GM12878 (cell line): ENCODE measurements at regions not wholly inside any gene's neighbourhood (a gene's known extent, or its start where the extent isn't known, plus 50 kb on each side); places are given as distances from the start of the nearest gene placed in this dataset.

Experiments used
- ATAC-seq: fragments of 200-7000 bp; cut with Tn5 transposase; 3 replicates; pipeline ENCODE4 v1.9.1; 2020; ENCODE audit warnings: mild to moderate bottlenecking, moderate library complexity
- BruUV-seq: library from RNA; stranded (reverse); fragments of 400-500 nt; replicated peaks from 2 replicates; lab custom pipeline; 2021; lab: Mats Ljungman, UMichigan
- CTCF ChIA-PET: fragments of 300-600 bp; sonication (Branson Sonifier 250); formaldehyde crosslinking; extraction: SDS; loops from one replicate; lab custom pipeline; 2021; ENCODE audit warnings: inconsistent platforms; lab: Yijun Ruan, JAX
- POLR2A ChIA-PET: fragments of 350-600 bp; formaldehyde crosslinking; extraction: SDS; loops from one replicate; lab custom pipeline; 2021; ENCODE audit warnings: inconsistent platforms; lab: Charles Lee
- RAD21 ChIA-PET: fragments of 300-600 bp; sonication (Branson Sonifier 250); formaldehyde crosslinking; loops from one replicate; lab custom pipeline; 2023; ENCODE audit warnings: antibody characterized with exemption; ENCODE audit not compliant: unreplicated experiment; lab: Charles Lee
- SMC1A ChIA-PET: fragments of 300-600 bp; sonication (Branson Sonifier 250); formaldehyde crosslinking; loops from one replicate; lab custom pipeline; 2023; ENCODE audit not compliant: unreplicated experiment, uncharacterized antibody; lab: Charles Lee
- DNase-seq: peaks from one replicate; pipeline ENCODE4 v3.0.0-alpha.2; 2011; ENCODE audit warnings: low read depth, low spot score
- FAIRE-seq: peaks from 3 replicates; lab custom pipeline; 2011; peaks lifted over from hg19 to GRCh38; lab: Jason Lieb, UNC
- H2AFZ ChIP-seq: 2 replicates; pipeline ENCODE4 v1.6.0; 2011; ENCODE audit warnings: low read depth, low read length, control low read depth; ENCODE audit not compliant: control insufficient read depth
- H3K27ac ChIP-seq: 2 replicates; pipeline ENCODE4 v1.5.1; 2011; ENCODE audit warnings: control low read depth; ENCODE audit not compliant: control insufficient read depth, insufficient read depth
- H3K27me3 ChIP-seq, 2 experiments: replicated peaks in 1 of 2; 2 replicates each; pipeline versions ENCODE4 v1.6.0 to v1.6.1; 2011; ENCODE audit warnings: low read length in 1 of 2; ENCODE audit not compliant: control insufficient read depth in 2 of 2, insufficient read depth in 2 of 2
- H3K36me3 ChIP-seq, 2 experiments: 2 replicates each; pipeline ENCODE4 v1.5.1; 2011; ENCODE audit warnings: low read length in 1 of 2; ENCODE audit not compliant: control insufficient read depth in 2 of 2, insufficient read depth in 2 of 2
- H3K4me1 ChIP-seq: 2 replicates; pipeline ENCODE4 v1.6.1; 2011; ENCODE audit warnings: mild to moderate bottlenecking, low read length, moderate library complexity, mixed read lengths; ENCODE audit not compliant: control insufficient read depth, insufficient read depth
- H3K4me2 ChIP-seq: 2 replicates; pipeline ENCODE4 v1.6.0; 2011; ENCODE audit warnings: control low read depth; ENCODE audit not compliant: control insufficient read depth, insufficient read depth
- H3K4me3 ChIP-seq: fragments of 200-600 bp; sonication (generic); 2 replicates; pipeline ENCODE4 v1.5.1; 2016
- H3K79me2 ChIP-seq: 2 replicates; pipeline ENCODE4 v1.6.0; 2011; ENCODE audit warnings: low read length; ENCODE audit not compliant: control insufficient read depth, insufficient read depth
- H3K9ac ChIP-seq: 2 replicates; pipeline ENCODE4 v1.8.0; 2011; ENCODE audit warnings: low read length, control low read depth, mixed read lengths; ENCODE audit not compliant: control insufficient read depth, insufficient read depth
- H3K9me3 ChIP-seq: replicated peaks from 3 replicates; pipeline ENCODE4 v1.5.1; 2011; ENCODE audit warnings: mild to moderate bottlenecking, low read length; ENCODE audit not compliant: control insufficient read depth, insufficient read depth
- H4K20me1 ChIP-seq: 2 replicates; pipeline ENCODE4 v1.6.0; 2011; ENCODE audit not compliant: control insufficient read depth, insufficient read depth
- ATF7 ChIP-seq: fragments of 450-650 bp; IDR thresholded peaks from 2 replicates; pipeline ENCODE4 v1.6.1; 2016; ENCODE audit warnings: low read depth, mild to moderate bottlenecking
- BHLHE40 ChIP-seq, 2 experiments: fragments of 450-650 bp in 1 of 2; IDR thresholded peaks; 2 replicates each; pipeline ENCODE4 v1.6.1; 2011 to 2017; ENCODE audit warnings: low read depth in 2 of 2, borderline replicate concordance in 1 of 2, improper control_type of control experiment in 1 of 2, low read length in 1 of 2, mild to moderate bottlenecking in 1 of 2
- FOS ChIP-seq: IDR thresholded peaks from 3 replicates; pipeline ENCODE4 v1.6.1; 2011; ENCODE audit warnings: borderline replicate concordance; ENCODE audit not compliant: insufficient read length; ENCODE audit errors: extremely low read depth
- FOXM1 ChIP-seq: IDR thresholded peaks from 2 replicates; pipeline ENCODE4 v1.6.1; 2012; ENCODE audit warnings: low read depth, mild to moderate bottlenecking, inconsistent platforms, low read length, moderate library complexity
- IRF4 ChIP-seq: IDR thresholded peaks from 2 replicates; pipeline ENCODE4 v1.6.1; 2011; ENCODE audit warnings: low read depth, low read length
- JUNB ChIP-seq: IDR thresholded peaks from 2 replicates; pipeline ENCODE4 v1.6.1; 2016; ENCODE audit warnings: antibody characterized with exemption, mild to moderate bottlenecking
- MTA2 ChIP-seq: fragments of 450-650 bp; IDR thresholded peaks from 2 replicates; pipeline ENCODE4 v1.6.1; 2016; ENCODE audit warnings: low read depth, mild to moderate bottlenecking, moderate library complexity
- POU2F2 ChIP-seq: IDR thresholded peaks from 3 replicates; pipeline ENCODE4 v1.6.1; 2011; ENCODE audit warnings: low read depth, mild to moderate bottlenecking, low read length, borderline replicate concordance
- RB1 ChIP-seq: fragments of 450-650 bp; formaldehyde crosslinking; IDR thresholded peaks from 2 replicates; pipeline ENCODE4 v1.6.1; 2017; ENCODE audit warnings: mild to moderate bottlenecking, borderline replicate concordance
- RCOR1 ChIP-seq: conservative IDR thresholded peaks from 2 replicates; pipeline ENCODE4 v1.6.1; 2012; ENCODE audit warnings: low read depth, low read length, improper control_type of control experiment
- STAT3 ChIP-seq: IDR thresholded peaks from 2 replicates; pipeline ENCODE4 v1.6.1; 2011; ENCODE audit warnings: low read depth, low read length, improper control_type of control experiment
- SUZ12 ChIP-seq: fragments of 200-600 bp; sonication (generic); IDR thresholded peaks from one replicate; pipeline ENCODE4 v1.6.1; 2018; ENCODE audit warnings: antibody characterized with exemption, mild to moderate bottlenecking; ENCODE audit not compliant: unreplicated experiment
- ZNF207 ChIP-seq: fragments of 450-650 bp; IDR thresholded peaks from 2 replicates; pipeline ENCODE4 v1.6.1; 2014; ENCODE audit warnings: antibody characterized with exemption, mild to moderate bottlenecking, borderline replicate concordance
- WGBS: methylation state at CpG from one replicate; pipeline ENCODE4 v1.1.6; 2016; ENCODE audit warnings: low lambda C conversion rate; ENCODE audit not compliant: insufficient replicate concordance, insufficient coverage; ENCODE audit errors: missing lambda C conversion rate; 5-methylcytosine and 5-hydroxymethylcytosine counted together
- in situ Hi-C: fragments of 300-500 bp; cut with MboI; formaldehyde crosslinking; loops from 9 replicates; pipeline ENCODE4 v1.14.3; 2018; ENCODE audit warnings: mixed read lengths
- intact Hi-C: fragments of 100-400 bp; cut with micrococcal nuclease; formaldehyde crosslinking; loops from one replicate; pipeline ENCODE4 v1.14.2; 2022; ENCODE audit not compliant: unreplicated experiment
- TF ChIP-seq, protein P1 (sequence below): fragments of 450-650 bp; IDR thresholded peaks from 2 replicates; pipeline ENCODE4 v1.6.1; 2017; ENCODE audit warnings: mild to moderate bottlenecking, moderate library complexity

DNA sequence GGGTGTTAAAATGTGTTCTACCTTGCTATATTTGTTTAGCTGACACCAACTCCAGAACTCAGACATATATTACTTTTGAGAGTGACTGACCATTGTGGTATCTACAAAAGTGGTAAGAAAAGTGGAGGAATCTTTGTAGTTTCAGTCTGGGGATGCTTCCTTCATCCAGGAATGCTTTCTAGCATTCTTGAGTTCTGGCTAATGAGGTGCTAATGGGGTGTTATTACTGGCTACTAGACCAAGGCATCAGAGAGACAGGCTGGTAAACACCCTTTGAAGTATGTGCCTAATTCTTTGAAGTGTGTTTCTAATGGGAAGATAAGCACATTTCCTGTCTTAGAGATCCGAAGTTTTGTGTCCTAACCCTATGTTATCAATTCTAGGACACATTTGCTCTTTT, 310.4 kb downstream of the SPRY1 start:
- no peak for TF ChIP-seq FOS
- TF ChIP-seq JUNB = no peak
- no peak for TF ChIP-seq SUZ12
- no peak for TF ChIP-seq RB1
- no peak for TF ChIP-seq MTA2
- TF ChIP-seq, protein P1, sequence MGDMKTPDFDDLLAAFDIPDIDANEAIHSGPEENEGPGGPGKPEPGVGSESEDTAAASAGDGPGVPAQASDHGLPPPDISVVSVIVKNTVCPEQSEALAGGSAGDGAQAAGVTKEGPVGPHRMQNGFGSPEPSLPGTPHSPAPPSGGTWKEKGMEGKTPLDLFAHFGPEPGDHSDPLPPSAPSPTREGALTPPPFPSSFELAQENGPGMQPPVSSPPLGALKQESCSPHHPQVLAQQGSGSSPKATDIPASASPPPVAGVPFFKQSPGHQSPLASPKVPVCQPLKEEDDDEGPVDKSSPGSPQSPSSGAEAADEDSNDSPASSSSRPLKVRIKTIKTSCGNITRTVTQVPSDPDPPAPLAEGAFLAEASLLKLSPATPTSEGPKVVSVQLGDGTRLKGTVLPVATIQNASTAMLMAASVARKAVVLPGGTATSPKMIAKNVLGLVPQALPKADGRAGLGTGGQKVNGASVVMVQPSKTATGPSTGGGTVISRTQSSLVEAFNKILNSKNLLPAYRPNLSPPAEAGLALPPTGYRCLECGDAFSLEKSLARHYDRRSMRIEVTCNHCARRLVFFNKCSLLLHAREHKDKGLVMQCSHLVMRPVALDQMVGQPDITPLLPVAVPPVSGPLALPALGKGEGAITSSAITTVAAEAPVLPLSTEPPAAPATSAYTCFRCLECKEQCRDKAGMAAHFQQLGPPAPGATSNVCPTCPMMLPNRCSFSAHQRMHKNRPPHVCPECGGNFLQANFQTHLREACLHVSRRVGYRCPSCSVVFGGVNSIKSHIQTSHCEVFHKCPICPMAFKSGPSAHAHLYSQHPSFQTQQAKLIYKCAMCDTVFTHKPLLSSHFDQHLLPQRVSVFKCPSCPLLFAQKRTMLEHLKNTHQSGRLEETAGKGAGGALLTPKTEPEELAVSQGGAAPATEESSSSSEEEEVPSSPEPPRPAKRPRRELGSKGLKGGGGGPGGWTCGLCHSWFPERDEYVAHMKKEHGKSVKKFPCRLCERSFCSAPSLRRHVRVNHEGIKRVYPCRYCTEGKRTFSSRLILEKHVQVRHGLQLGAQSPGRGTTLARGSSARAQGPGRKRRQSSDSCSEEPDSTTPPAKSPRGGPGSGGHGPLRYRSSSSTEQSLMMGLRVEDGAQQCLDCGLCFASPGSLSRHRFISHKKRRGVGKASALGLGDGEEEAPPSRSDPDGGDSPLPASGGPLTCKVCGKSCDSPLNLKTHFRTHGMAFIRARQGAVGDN = no peak
- TF ChIP-seq BHLHE40 (IDR thresholded peaks at IDR 0.05; ENCODE audit: borderline replicate concordance in 1 of 2, low read depth in 2 of 2, low read length in 1 of 2) = no peak
- no peak for TF ChIP-seq STAT3
- no peak for TF ChIP-seq POU2F2
- TF ChIP-seq RCOR1 = no peak
- TF ChIP-seq ZNF207 = no peak
- TF ChIP-seq FOXM1 = no peak
- no peak for TF ChIP-seq IRF4
- no peak for TF ChIP-seq ATF7
- ChIA-PET RAD21 (no interaction called here), SMC1A (no interaction called here), POLR2A (no interaction called here), CTCF (no interaction called here)
- BruUV-seq = no TSS peak
- Histone ChIP-seq H3K27ac (no peak overlapping the region), H3K4me2 (no peak overlapping the region), H4K20me1 (no peaks in the 10 kb centered on the region), H3K36me3 (no peaks in the 10 kb centered on the region), H2AFZ (no peak overlapping the region), H3K4me3 (no peak overlapping the region), H3K9me3 (no peaks in the 10 kb centered on the region), H3K79me2 (no peaks in the 10 kb centered on the region), H3K27me3 (no peaks in the 10 kb centered on the region; a peak in 1 of 4 replicates), H3K4me1 (no peaks in the 10 kb centered on the region), H3K9ac (no peak overlapping the region)
- intact Hi-C loops (no loop called here), in situ Hi-C loops (no loop called here)
- FAIRE-seq (no peak), ATAC-seq (no peak), DNase-seq (no peak)
- WGBS = 0% methylated on average over 1 of the region's 1 CpG
